SK-N-SH (cell line): ENCODE measurements at regions not wholly inside any gene's neighbourhood (a gene's known extent, or its start where the extent isn't known, plus 50 kb on each side); places are given as distances from the start of the nearest gene placed in this dataset.
A peak's percentile ranks its signal among the peaks of the same experiment; 100 is the strongest.

Source experiments
- CTCF ChIA-PET: fragments of 300-600, 350-600 bp; formaldehyde crosslinking; extraction: SDS; loops from one replicate; lab custom pipeline; 2021; lab: Yijun Ruan, JAX
- POLR2A ChIA-PET: fragments of 350-600 bp; sonication (Branson Sonifier 250); formaldehyde crosslinking; extraction: SDS; loops from one replicate; lab custom pipeline; 2020; ENCODE audit warnings: antibody characterized with exemption, inconsistent platforms; lab: Yijun Ruan, JAX
- DNase-seq: peaks from one replicate; pipeline ENCODE4 v3.0.0; 2012
- H2AFZ ChIP-seq: fragments of 200-600 bp; sonication (generic); 2 replicates; pipeline ENCODE4 v1.8.1; 2016; ENCODE audit warnings: antibody characterized with exemption, mild to moderate bottlenecking, low read depth
- H3F3A ChIP-seq: fragments of 200-600 bp; sonication (generic); replicated peaks from 2 replicates; pipeline ENCODE3; 2016; ENCODE audit warnings: antibody characterized with exemption, mild to moderate bottlenecking; ENCODE audit not compliant: insufficient read depth
- H3K27ac ChIP-seq, 2 experiments: fragments of 200-500 bp in 1 of 2; fragments of 200-600 bp in 1 of 2; sonication (Bioruptor generic) in 1 of 2; sonication (generic), shearing (Covaris generic) in 1 of 2; 2 replicates each; pipeline versions ENCODE4 v1.5.1 to v1.6.1; 2014 to 2016; ENCODE audit warnings: low read depth in 2 of 2, inconsistent platforms in 1 of 2, low read length in 1 of 2, mild to moderate bottlenecking in 1 of 2, mixed read lengths in 1 of 2
- H3K27me3 ChIP-seq: fragments of 200-600 bp; sonication (generic), shearing (Covaris generic); 2 replicates; pipeline ENCODE4 v1.6.1; 2016; ENCODE audit warnings: mixed run types; ENCODE audit not compliant: insufficient read depth
- H3K36me3 ChIP-seq, 2 experiments: fragments of 200-500 bp in 1 of 2; fragments of 200-600 bp in 1 of 2; sonication (Bioruptor generic) in 1 of 2; sonication (generic) in 1 of 2; replicated peaks in 1 of 2; 2 replicates each; pipeline versions ENCODE3 to v1.5.1; 2014 to 2016; ENCODE audit warnings: low read length in 1 of 2, mild to moderate bottlenecking in 1 of 2; ENCODE audit not compliant: insufficient read depth in 2 of 2, control insufficient read depth in 1 of 2
- H3K4me1 ChIP-seq, 2 experiments: fragments of 200-500 bp in 1 of 2; fragments of 200-600 bp in 1 of 2; sonication (Bioruptor generic) in 1 of 2; sonication (generic), shearing (Covaris generic) in 1 of 2; 2 replicates each; pipeline versions ENCODE4 v1.5.1 to v1.6.1; 2014 to 2016; ENCODE audit warnings: low read depth in 1 of 2, low read length in 1 of 2, mixed run types in 1 of 2; ENCODE audit not compliant: insufficient read depth in 2 of 2, control insufficient read depth in 1 of 2
- H3K4me2 ChIP-seq: fragments of 200-600 bp; sonication (generic), shearing (Covaris generic); 2 replicates; pipeline ENCODE4 v1.6.1; 2017; ENCODE audit warnings: mixed run types
- H3K4me3 ChIP-seq, 2 experiments: fragments of 200-500 bp in 1 of 2; fragments of 200-600 bp in 1 of 2; sonication (Bioruptor generic) in 1 of 2; sonication (generic), shearing (Covaris generic) in 1 of 2; 2 replicates each; pipeline versions ENCODE4 v1.5.1 to v1.8.1; 2014 to 2016; ENCODE audit warnings: low read depth in 2 of 2, inconsistent platforms in 1 of 2, low read length in 1 of 2, mild to moderate bottlenecking in 1 of 2, mixed read lengths in 1 of 2, moderate library complexity in 1 of 2
- H3K79me2 ChIP-seq: fragments of 200-600 bp; sonication (generic); 2 replicates; pipeline ENCODE4 v1.8.1; 2017; ENCODE audit warnings: mild to moderate bottlenecking; ENCODE audit not compliant: insufficient read depth
- H3K9ac ChIP-seq: fragments of 200-600 bp; sonication (generic); 2 replicates; pipeline ENCODE4 v1.6.1; 2017; ENCODE audit warnings: mixed run types
- H3K9me2 ChIP-seq: fragments of 200-600 bp; sonication (generic); 2 replicates; pipeline ENCODE4 v1.6.1; 2017; ENCODE audit warnings: mixed run types
- H3K9me3 ChIP-seq: fragments of 200-600 bp; sonication (generic); 2 replicates; pipeline ENCODE4 v1.6.1; 2017; ENCODE audit warnings: mixed run types, mild to moderate bottlenecking, moderate library complexity
- H4K20me1 ChIP-seq: fragments of 200-600 bp; sonication (generic); 2 replicates; pipeline ENCODE4 v1.6.1; 2017; ENCODE audit warnings: mild to moderate bottlenecking, mixed run types; ENCODE audit not compliant: insufficient read depth
- CHD2 ChIP-seq: fragments of 150-350 bp; IDR thresholded peaks from 2 replicates; pipeline ENCODE4 v1.6.1; 2018; ENCODE audit warnings: low read length; ENCODE audit not compliant: partially characterized antibody
- EP300 ChIP-seq, 2 experiments: IDR thresholded peaks; 2 replicates each; pipeline versions ENCODE4 v1.4.0 to v1.6.1; 2012; ENCODE audit warnings: borderline replicate concordance in 1 of 2, low read depth in 1 of 2, low read length in 1 of 2
- EZH2phosphoT487 ChIP-seq: fragments of 200-600 bp; sonication (generic); IDR thresholded peaks from 2 replicates; pipeline ENCODE4 v1.6.1; 2017; ENCODE audit warnings: low read depth, mixed run types, mild to moderate bottlenecking, antibody characterized with exemption, moderate library complexity, borderline replicate concordance
- FOXJ3 ChIP-seq: sonication (generic); formaldehyde crosslinking; IDR thresholded peaks from 2 replicates; pipeline ENCODE4 v1.5.1; 2020; ENCODE audit warnings: mild to moderate bottlenecking, missing genetic modification reagents
- GABPA ChIP-seq: IDR thresholded peaks from 2 replicates; pipeline ENCODE4 v1.4.0; 2012; ENCODE audit warnings: low read depth, mild to moderate bottlenecking
- GATA2 ChIP-seq: sonication (generic); formaldehyde crosslinking; IDR thresholded peaks from 2 replicates; pipeline ENCODE4 v1.5.0; 2020; ENCODE audit warnings: mild to moderate bottlenecking, missing genetic modification reagents
- MAX ChIP-seq: IDR thresholded peaks from 2 replicates; pipeline ENCODE4 v1.4.0; 2012; ENCODE audit warnings: low read depth
- MEF2A ChIP-seq: IDR thresholded peaks from 2 replicates; pipeline ENCODE4 v1.4.0; 2012; ENCODE audit warnings: low read depth, borderline replicate concordance
- MXI1 ChIP-seq: IDR thresholded peaks from 2 replicates; pipeline ENCODE4 v1.6.1; 2012; ENCODE audit warnings: mild to moderate bottlenecking, low read depth, low read length, improper control_type of control experiment
- POLR2AphosphoS5 ChIP-seq: IDR thresholded peaks from 2 replicates; pipeline ENCODE4 v1.6.1; 2012; ENCODE audit warnings: low read depth, low read length
- RAD21 ChIP-seq: IDR thresholded peaks from 2 replicates; pipeline ENCODE4 v1.6.1; 2012; ENCODE audit warnings: mild to moderate bottlenecking, low read length
- RCOR1 ChIP-seq: fragments of 150-350 bp; IDR thresholded peaks from 2 replicates; pipeline ENCODE4 v1.6.1; 2017; ENCODE audit warnings: antibody characterized with exemption, low read length
- RFX5 ChIP-seq: IDR thresholded peaks from 2 replicates; pipeline ENCODE4 v1.6.1; 2012; ENCODE audit warnings: mild to moderate bottlenecking, improper control_type of control experiment, low read length
- RXRA ChIP-seq: IDR thresholded peaks from 2 replicates; pipeline ENCODE4 v1.4.0; 2012; ENCODE audit warnings: low read depth, mild to moderate bottlenecking, borderline replicate concordance
- SIN3A ChIP-seq: IDR thresholded peaks from 2 replicates; pipeline ENCODE4 v1.6.1; 2012; ENCODE audit warnings: low read depth, mild to moderate bottlenecking, low read length, moderate library complexity, borderline replicate concordance
- SMC3 ChIP-seq: IDR thresholded peaks from 2 replicates; pipeline ENCODE4 v1.6.1; 2012; ENCODE audit warnings: low read depth, low read length, improper control_type of control experiment
- TAF1 ChIP-seq: IDR thresholded peaks from 2 replicates; pipeline ENCODE4 v1.6.1; 2012; ENCODE audit warnings: low read depth, mild to moderate bottlenecking, low read length, moderate library complexity, borderline replicate concordance
- TCF12 ChIP-seq: IDR thresholded peaks from 2 replicates; pipeline ENCODE4 v1.4.0; 2012
- USF2 ChIP-seq: fragments of 150-350 bp; IDR thresholded peaks from 2 replicates; pipeline ENCODE4 v1.6.1; 2017; ENCODE audit warnings: antibody characterized with exemption, low read length, low read depth, borderline replicate concordance
- YY1 ChIP-seq: IDR thresholded peaks from 2 replicates; pipeline ENCODE4 v1.4.0; 2012; ENCODE audit warnings: low read depth, mild to moderate bottlenecking
- ZBTB33 ChIP-seq: IDR thresholded peaks from 2 replicates; pipeline ENCODE4 v1.4.0; 2012; ENCODE audit warnings: low read depth, borderline replicate concordance
- WGBS: methylation state at CpG from one replicate; pipeline ENCODE4 v1.1.6; 2017; ENCODE audit warnings: low lambda C conversion rate; 5-methylcytosine and 5-hydroxymethylcytosine counted together

GRCh38 chr4:175166020-175166419, 247.9 kb downstream of the ADAM29 start:
- Histone ChIP-seq H4K20me1 (no peaks in the 10 kb centered on the region), H3K4me1 (no peaks in the 10 kb centered on the region), H3K9ac (no peak overlapping the region), H3F3A (no peaks in the 10 kb centered on the region), H3K27me3 (no peaks in the 10 kb centered on the region), H3K9me3 (no peaks in the 10 kb centered on the region; the same call in 1 of the 2 replicates), H3K27ac (no peak overlapping the region), H3K79me2 (no peaks in the 10 kb centered on the region), H3K36me3 (no peaks in the 10 kb centered on the region), H3K9me2 (no peaks in the 10 kb centered on the region), H3K4me2 (no peak overlapping the region), H2AFZ (no peak overlapping the region), H3K4me3 (no peak overlapping the region)
- no peak for DNase-seq
- no peak for TF ChIP-seq GATA2 (CRISPR knock-in tag)
- TF ChIP-seq GABPA, result no peak
- no peak for TF ChIP-seq SIN3A
- no peak for TF ChIP-seq MEF2A
- TF ChIP-seq POLR2AphosphoS5, result no peak
- no peak for TF ChIP-seq TCF12
- no peak for TF ChIP-seq MXI1
- TF ChIP-seq TAF1, result no peak
- no peak for TF ChIP-seq ZBTB33
- TF ChIP-seq RXRA, result no peak
- no peak for TF ChIP-seq RCOR1
- TF ChIP-seq CHD2, result no peak
- 29% methylated on average over 2 of the region's 2 CpGs for WGBS
- ChIA-PET POLR2A (no interaction called here), CTCF (no interaction called here)

- ChIA-PET POLR2A (no interaction called here), CTCF (no interaction called here)
Observed at GRCh38 chr4:175176710-175177109, 258.6 kb downstream of the ADAM29 start.

More at GRCh38 chr4:175176710-175177109, 258.6 kb downstream of the ADAM29 start:
- WGBS, result 24% methylated on average over 4 of the region's 4 CpGs
- Histone ChIP-seq H3K9ac (no peak overlapping the region), H3K27ac (no peak overlapping the region), H2AFZ (no peak overlapping the region), H3F3A (no peaks in the 10 kb centered on the region), H3K79me2 (no peaks in the 10 kb centered on the region), H3K4me1 (no peaks in the 10 kb centered on the region), H3K4me2 (no peak overlapping the region), H3K9me3 (no peaks in the 10 kb centered on the region), H3K27me3 (no peaks in the 10 kb centered on the region), H3K36me3 (no peaks in the 10 kb centered on the region), H4K20me1 (no peaks in the 10 kb centered on the region), H3K4me3 (peak overlapping the region in 1 of 2 experiments; percentile 23; a peak in 1 of 4 replicates), H3K9me2 (no peaks in the 10 kb centered on the region)
- no peak for DNase-seq
- TF ChIP-seq EZH2phosphoT487 (no peak), MAX (no peak), RFX5 (no peak), SIN3A (no peak), RAD21 (no peak), POLR2AphosphoS5 (no peak), ZBTB33 (no peak), SMC3 (no peak), YY1 (no peak), USF2 (no peak), EP300 (IDR thresholded peaks at IDR 0.05; ENCODE audit: borderline replicate concordance in 1 of 2, low read depth in 1 of 2, low read length in 1 of 2) (no peak), FOXJ3 (CRISPR knock-in tag) (no peak)
